Suprapubic skin (tissue), 4 donors: ENCODE measurements at regions not wholly inside any gene's neighbourhood (a gene's known extent, or its start where the extent isn't known, plus 50 kb on each side); places are given as distances from the start of the nearest gene placed in this dataset.

Experiments used
- DNase-seq, 2 donors: peaks; one replicate each; pipeline ENCODE4 v3.0.0-alpha.2; 2019; ENCODE audit warnings: low spot score in 2 of 2
- H3K27ac ChIP-seq: fragments of 200-600 bp; sonication (generic); one replicate; pipeline ENCODE4 v1.5.1; 2019
- H3K27me3 ChIP-seq: fragments of 200-600 bp; sonication (generic); one replicate; pipeline ENCODE4 v1.5.1; 2019
- H3K36me3 ChIP-seq: fragments of 200-600 bp; sonication (generic); one replicate; pipeline ENCODE4 v1.5.1; 2019
- H3K4me1 ChIP-seq: fragments of 200-600 bp; sonication (generic); one replicate; pipeline ENCODE4 v1.5.1; 2019
- H3K4me3 ChIP-seq: fragments of 200-600 bp; sonication (generic); one replicate; pipeline ENCODE4 v1.5.1; 2019; ENCODE audit warnings: mild to moderate bottlenecking
- H3K9me3 ChIP-seq: fragments of 200-600 bp; sonication (generic); one replicate; pipeline ENCODE4 v1.5.1; 2019
- CTCF ChIP-seq, 2 donors: fragments of 200-600 bp in 1 of 2; fragments of 450-650 bp in 1 of 2; sonication (generic) in 1 of 2; IDR thresholded peaks; one replicate each; pipeline ENCODE4 v1.5.1; 2016 to 2019; ENCODE audit warnings: antibody characterized with exemption in 2 of 2, mild to moderate bottlenecking in 1 of 2, moderate library complexity in 1 of 2
- EP300 ChIP-seq: sonication (generic); formaldehyde crosslinking; IDR thresholded peaks from one replicate; pipeline ENCODE4 v1.6.1; 2017; ENCODE audit warnings: antibody characterized with exemption
- POLR2A ChIP-seq, 2 donors: fragments of 450-650 bp; IDR thresholded peaks; one replicate each; pipeline ENCODE4 v1.6.1; 2017; ENCODE audit warnings: antibody characterized with exemption in 2 of 2, mild to moderate bottlenecking in 2 of 2, moderate library complexity in 2 of 2
- POLR2AphosphoS5 ChIP-seq, 3 donors: sonication (generic); formaldehyde crosslinking; IDR thresholded peaks; one replicate each; pipeline ENCODE4 v1.6.1; 2017; ENCODE audit warnings: antibody characterized with exemption in 3 of 3
- WGBS: methylation state at CpG from one replicate; pipeline ENCODE4 v1.1.5; 2018; 5-methylcytosine and 5-hydroxymethylcytosine counted together

DNA sequence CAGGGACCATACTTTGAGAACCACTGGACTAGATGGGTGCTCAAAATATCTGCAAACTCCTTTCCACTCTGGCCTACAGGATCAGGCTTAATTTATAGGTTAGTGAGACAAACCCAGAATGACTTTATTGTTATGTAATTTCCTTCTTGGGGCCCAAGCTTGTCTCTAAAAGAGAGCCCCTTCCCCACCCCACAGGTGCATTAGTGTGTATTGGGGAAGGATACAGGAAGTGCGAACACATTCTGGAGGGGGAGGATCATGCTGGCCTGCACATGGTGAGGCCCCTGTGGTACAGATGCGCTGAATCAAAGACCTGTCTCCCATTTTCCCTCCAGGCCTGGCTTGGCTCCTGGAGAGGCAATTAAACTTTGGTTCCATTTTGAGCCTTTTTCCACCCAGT, 273.0 kb upstream of the LRTM1 start:
- Histone ChIP-seq H3K27ac (no peak overlapping the region), H3K4me3 (no peak overlapping the region), H3K36me3 (no peaks in the 10 kb centered on the region), H3K4me1 (no peaks in the 10 kb centered on the region), H3K27me3 (no peaks in the 10 kb centered on the region), H3K9me3 (no peaks in the 10 kb centered on the region)
- no peak for DNase-seq
- TF ChIP-seq POLR2A (IDR thresholded peaks at IDR 0.05) = no peak
- 63% methylated on average over 2 of the region's 2 CpGs for WGBS

- H3K4me1 ChIP-seq = no peaks in the 10 kb centered on the region
- H3K27ac ChIP-seq = no peak overlapping the region
- WGBS = 87% methylated on average over 4 of the region's 4 CpGs
- no peaks in the 10 kb centered on the region for H3K36me3 ChIP-seq
- no peaks in the 10 kb centered on the region for H3K27me3 ChIP-seq
- H3K4me3 ChIP-seq = no peak overlapping the region
- TF ChIP-seq CTCF (IDR thresholded peaks at IDR 0.05) (no peak), POLR2A (IDR thresholded peaks at IDR 0.05) (no peak), POLR2AphosphoS5 (IDR thresholded peaks at IDR 0.05) (no peak), EP300 (no peak)
- no peak for DNase-seq
- no peaks in the 10 kb centered on the region for H3K9me3 ChIP-seq
Measured at GRCh38 chr3:55198554-55198953, 270.7 kb upstream of the LRTM1 start.

DNA sequence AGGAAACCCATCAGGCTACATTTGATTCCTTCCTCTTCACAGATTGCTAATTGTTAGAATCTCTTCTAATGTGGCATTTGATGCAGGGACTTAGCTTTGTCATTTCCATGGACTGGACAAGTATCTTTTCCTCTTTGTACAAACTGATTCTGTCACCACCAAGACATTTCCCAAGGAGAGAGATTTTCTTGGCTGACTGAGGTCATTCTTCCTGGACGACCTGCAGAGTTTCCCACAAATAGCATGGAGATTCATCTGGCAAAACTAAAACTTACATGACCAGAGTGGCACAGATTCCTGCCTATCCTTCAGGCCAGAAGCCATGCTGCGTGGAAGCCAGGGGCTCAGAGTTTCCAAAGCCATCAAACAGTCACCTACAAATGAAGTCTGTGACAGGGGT, 269.2 kb upstream of the LRTM1 start:
- TF ChIP-seq EP300 = no peak
- TF ChIP-seq POLR2AphosphoS5 (IDR thresholded peaks at IDR 0.05) = no peak
- Histone ChIP-seq H3K36me3 (no peaks in the 10 kb centered on the region), H3K4me1 (no peaks in the 10 kb centered on the region), H3K27ac (no peak overlapping the region), H3K4me3 (no peak overlapping the region), H3K27me3 (no peaks in the 10 kb centered on the region), H3K9me3 (no peaks in the 10 kb centered on the region)
- no peak for DNase-seq
- WGBS = 73% methylated on average over 2 of the region's 2 CpGs

DNA sequence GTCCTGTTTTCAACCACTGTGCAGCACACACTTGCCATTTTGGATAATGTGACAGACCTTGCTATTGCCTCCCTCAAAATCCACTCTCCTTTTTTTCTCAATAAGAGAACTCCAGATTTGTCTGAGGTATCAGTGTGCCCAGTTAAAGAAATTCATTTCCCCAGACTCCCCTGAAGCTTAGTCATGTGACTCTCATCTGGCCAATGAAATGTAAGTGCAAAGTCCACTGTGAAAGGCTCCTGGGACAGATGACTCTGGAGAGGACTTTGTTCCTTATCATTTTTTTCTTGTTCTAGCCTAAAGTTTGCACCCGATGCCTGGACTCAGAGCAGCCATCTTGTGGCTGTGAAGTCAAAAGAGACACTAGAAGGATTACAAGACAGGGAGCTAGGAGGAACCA, 268.6 kb upstream of the LRTM1 start:
- Histone ChIP-seq H3K36me3 (no peaks in the 10 kb centered on the region), H3K4me3 (no peak overlapping the region), H3K27ac (no peak overlapping the region), H3K27me3 (no peaks in the 10 kb centered on the region), H3K9me3 (no peaks in the 10 kb centered on the region), H3K4me1 (no peaks in the 10 kb centered on the region)
- WGBS = 94% methylated on average over 1 of the region's 1 CpG
- no peak for DNase-seq
- no peak for TF ChIP-seq POLR2AphosphoS5 (IDR thresholded peaks at IDR 0.05)
- TF ChIP-seq CTCF (IDR thresholded peaks at IDR 0.05) = no peak
- TF ChIP-seq POLR2A (IDR thresholded peaks at IDR 0.05) = no peak
- no peak for TF ChIP-seq EP300

DNA sequence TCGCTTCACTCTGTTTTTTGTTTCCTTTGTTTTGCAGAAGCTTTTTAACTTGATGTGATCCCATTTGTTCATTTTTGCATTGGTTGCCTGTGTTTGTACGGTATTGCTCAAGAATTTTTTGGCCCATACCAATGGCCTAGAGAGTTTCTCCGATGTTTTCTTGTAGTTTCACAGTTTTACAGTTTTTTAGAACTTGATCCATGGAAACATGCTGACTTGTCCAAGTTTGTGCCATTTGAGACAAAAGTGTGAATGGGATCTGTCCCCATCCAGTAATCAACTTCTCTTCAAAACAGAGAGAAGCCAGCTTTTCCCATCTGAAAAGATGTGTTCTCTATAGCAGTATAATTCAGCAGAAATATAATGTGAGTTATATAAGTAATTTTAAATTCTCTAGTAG, 266.5 kb upstream of the LRTM1 start:
- Histone ChIP-seq H3K9me3 (no peaks in the 10 kb centered on the region), H3K4me1 (no peaks in the 10 kb centered on the region), H3K36me3 (no peaks in the 10 kb centered on the region), H3K27me3 (no peaks in the 10 kb centered on the region), H3K27ac (no peak overlapping the region), H3K4me3 (no peak overlapping the region)
- no peak for TF ChIP-seq EP300
- TF ChIP-seq POLR2A (IDR thresholded peaks at IDR 0.05) = no peak
- 82% methylated on average over 3 of the region's 3 CpGs for whole genome bisulfite sequencing
- DNase-seq = no peak

GRCh38 chr3:55191911-55192775, 264.3 kb upstream of the LRTM1 start:
- Histone ChIP-seq H3K4me3 (no peak overlapping the region), H3K9me3 (no peaks in the 10 kb centered on the region), H3K27me3 (no peaks in the 10 kb centered on the region), H3K27ac (no peak overlapping the region), H3K4me1 (no peaks in the 10 kb centered on the region), H3K36me3 (no peaks in the 10 kb centered on the region)
- no peak for DNase-seq
- no peak for TF ChIP-seq EP300
- TF ChIP-seq CTCF (IDR thresholded peaks at IDR 0.05) = no peak
- no peak for TF ChIP-seq POLR2A (IDR thresholded peaks at IDR 0.05)
- TF ChIP-seq POLR2AphosphoS5 (IDR thresholded peaks at IDR 0.05) = no peak
- 81% methylated on average over 4 of the region's 4 CpGs for WGBS
